ENCODE measurements at regions not wholly inside any gene's neighbourhood (a gene's known extent, or its start where the extent isn't known, plus 50 kb on each side); places are given as distances from the start of the nearest gene placed in this dataset.

- no peaks in the 10 kb centered on the region for H3K9me2 ChIP-seq (ENCODE audit: insufficient read depth)
- no peaks in the 10 kb centered on the region for H3K36me3 ChIP-seq (ENCODE audit: low read depth)
- no peak overlapping the region for H2AFZ ChIP-seq
- H3K9me3 ChIP-seq (ENCODE audit: low read depth), result no peaks in the 10 kb centered on the region
- peaks cover 25% of the 10 kb centered on the region for H3F3A ChIP-seq (ENCODE audit: insufficient read depth)
- no peaks in the 10 kb centered on the region for H3K27me3 ChIP-seq (replicated peaks; ENCODE audit: insufficient read depth)
- in situ Hi-C loops (cut with MboI), result no loop called here
- DNase-seq, result peak; percentile 80
- no peak overlapping the region for H3K4me3 ChIP-seq
- peaks cover 33% of the 10 kb centered on the region for H3K4me1 ChIP-seq (ENCODE audit: insufficient read depth)
- no peak overlapping the region for H3K4me2 ChIP-seq (ENCODE audit: unreplicated experiment)
- H3K27ac ChIP-seq, result 0 out of 2 replicates have a peak overlapping the region, but pooled peaks have one; percentile 2
- TF ChIP-seq EZH2 (IDR thresholded peaks at IDR 0.05; ENCODE audit: insufficient read depth, poor library complexity, severe bottlenecking) (no peak), EZH2phosphoT487 (IDR thresholded peaks at IDR 0.05; ENCODE audit: insufficient read depth, low read depth) (no peak)
- no peak overlapping the region for H3K9ac ChIP-seq
- H3K79me2 ChIP-seq (ENCODE audit: insufficient read depth), result no peaks in the 10 kb centered on the region
- H4K20me1 ChIP-seq (ENCODE audit: insufficient read depth), result no peaks in the 10 kb centered on the region
Measured at GRCh38 chr13:87128036-87128435, 543.1 kb upstream of the SLITRK5 start.

GRCh38 chr13:87128491-87128890, 542.7 kb upstream of the SLITRK5 start:
- Histone ChIP-seq H3K9ac (no peak overlapping the region), H2AFZ (no peak overlapping the region), H3K27me3 (replicated peaks; ENCODE audit: insufficient read depth) (no peaks in the 10 kb centered on the region), H4K20me1 (ENCODE audit: insufficient read depth) (no peaks in the 10 kb centered on the region), H3K9me3 (ENCODE audit: low read depth) (no peaks in the 10 kb centered on the region), H3K4me1 (ENCODE audit: insufficient read depth) (peaks cover 28% of the 10 kb centered on the region), H3K4me3 (no peak overlapping the region), H3K4me2 (ENCODE audit: unreplicated experiment) (no peak overlapping the region), H3F3A (ENCODE audit: insufficient read depth) (peaks cover 22% of the 10 kb centered on the region), H3K9me2 (ENCODE audit: insufficient read depth) (no peaks in the 10 kb centered on the region), H3K36me3 (ENCODE audit: low read depth) (no peaks in the 10 kb centered on the region), H3K27ac (0 out of 2 replicates have a peak overlapping the region, but pooled peaks have one; percentile 2), H3K79me2 (ENCODE audit: insufficient read depth) (no peaks in the 10 kb centered on the region)
- 80 to 85% methylated on average over 2 of the region's 2 CpGs for WGBS, 2 experiments (ENCODE audit: low coverage in 1 of 2, low lambda C conversion rate in 2 of 2, missing lambda C conversion rate in 2 of 2)
- DNase-seq, result peak; percentile 16
- TF ChIP-seq EZH2 (IDR thresholded peaks at IDR 0.05; ENCODE audit: insufficient read depth, poor library complexity, severe bottlenecking), result no peak
- no peak for TF ChIP-seq EZH2phosphoT487 (IDR thresholded peaks at IDR 0.05; ENCODE audit: insufficient read depth, low read depth)
- in situ Hi-C loops (cut with MboI), result no loop called here

GRCh38 chr13:87129602-87130300, 541.4 kb upstream of the SLITRK5 start:
- H3K9ac ChIP-seq, result no peak overlapping the region
- H3K27me3 ChIP-seq (replicated peaks; ENCODE audit: insufficient read depth), result no peaks in the 10 kb centered on the region
- no peak overlapping the region; the same call in 1 of the 2 replicates for H3K27ac ChIP-seq
- H3K36me3 ChIP-seq (ENCODE audit: low read depth), result no peaks in the 10 kb centered on the region
- peaks cover 25% of the 10 kb centered on the region for H3K4me1 ChIP-seq (ENCODE audit: insufficient read depth)
- TF ChIP-seq EZH2phosphoT487 (IDR thresholded peaks at IDR 0.05; ENCODE audit: insufficient read depth, low read depth), result no peak
- TF ChIP-seq EZH2 (IDR thresholded peaks at IDR 0.05; ENCODE audit: insufficient read depth, poor library complexity, severe bottlenecking), result no peak
- H3K4me3 ChIP-seq, result no peak overlapping the region
- in situ Hi-C loops (cut with MboI), result no loop called here
- H4K20me1 ChIP-seq (ENCODE audit: insufficient read depth), result no peaks in the 10 kb centered on the region
- H2AFZ ChIP-seq, result no peak overlapping the region
- no peaks in the 10 kb centered on the region for H3K9me3 ChIP-seq (ENCODE audit: low read depth)
- peaks cover 18% of the 10 kb centered on the region for H3F3A ChIP-seq (ENCODE audit: insufficient read depth)
- no peak overlapping the region for H3K4me2 ChIP-seq (ENCODE audit: unreplicated experiment)
- H3K79me2 ChIP-seq (ENCODE audit: insufficient read depth), result no peaks in the 10 kb centered on the region
- no peaks in the 10 kb centered on the region for H3K9me2 ChIP-seq (ENCODE audit: insufficient read depth)
- peak; percentile 49 for DNase-seq
- 90 to 100% methylated on average over 2 of the region's 2 CpGs for WGBS, 2 experiments (ENCODE audit: low coverage in 1 of 2, low lambda C conversion rate in 2 of 2, missing lambda C conversion rate in 2 of 2)

GRCh38 chr13:87130423-87130822, 540.7 kb upstream of the SLITRK5 start:
- Histone ChIP-seq H3K9me3 (ENCODE audit: low read depth) (no peaks in the 10 kb centered on the region), H3K4me2 (ENCODE audit: unreplicated experiment) (no peak overlapping the region), H3K4me1 (ENCODE audit: insufficient read depth) (peaks cover 19% of the 10 kb centered on the region), H3F3A (ENCODE audit: insufficient read depth) (peaks cover 13% of the 10 kb centered on the region; the same call in 1 of the 2 replicates), H3K4me3 (no peak overlapping the region), H3K79me2 (ENCODE audit: insufficient read depth) (no peaks in the 10 kb centered on the region), H3K36me3 (ENCODE audit: low read depth) (no peaks in the 10 kb centered on the region), H3K27ac (no peak overlapping the region), H2AFZ (no peak overlapping the region), H3K27me3 (replicated peaks; ENCODE audit: insufficient read depth) (no peaks in the 10 kb centered on the region), H4K20me1 (ENCODE audit: insufficient read depth) (no peaks in the 10 kb centered on the region), H3K9me2 (ENCODE audit: insufficient read depth) (no peaks in the 10 kb centered on the region), H3K9ac (no peak overlapping the region)
- TF ChIP-seq EZH2phosphoT487 (IDR thresholded peaks at IDR 0.05; ENCODE audit: insufficient read depth, low read depth), result no peak
- TF ChIP-seq EZH2 (IDR thresholded peaks at IDR 0.05; ENCODE audit: insufficient read depth, poor library complexity, severe bottlenecking), result no peak
- in situ Hi-C loops (cut with MboI), result no loop called here
- no peak for DNase-seq

Data from GM23248 (cell line).